ENCODE measurements at regions not wholly inside any gene's neighbourhood (a gene's known extent, or its start where the extent isn't known, plus 50 kb on each side); places are given as distances from the start of the nearest gene placed in this dataset.
"Not testable (repeated sequence)": the region's sequence is repeated elsewhere in the genome, so short reads cannot be mapped to it uniquely, and the experiment has no call there.

DNA sequence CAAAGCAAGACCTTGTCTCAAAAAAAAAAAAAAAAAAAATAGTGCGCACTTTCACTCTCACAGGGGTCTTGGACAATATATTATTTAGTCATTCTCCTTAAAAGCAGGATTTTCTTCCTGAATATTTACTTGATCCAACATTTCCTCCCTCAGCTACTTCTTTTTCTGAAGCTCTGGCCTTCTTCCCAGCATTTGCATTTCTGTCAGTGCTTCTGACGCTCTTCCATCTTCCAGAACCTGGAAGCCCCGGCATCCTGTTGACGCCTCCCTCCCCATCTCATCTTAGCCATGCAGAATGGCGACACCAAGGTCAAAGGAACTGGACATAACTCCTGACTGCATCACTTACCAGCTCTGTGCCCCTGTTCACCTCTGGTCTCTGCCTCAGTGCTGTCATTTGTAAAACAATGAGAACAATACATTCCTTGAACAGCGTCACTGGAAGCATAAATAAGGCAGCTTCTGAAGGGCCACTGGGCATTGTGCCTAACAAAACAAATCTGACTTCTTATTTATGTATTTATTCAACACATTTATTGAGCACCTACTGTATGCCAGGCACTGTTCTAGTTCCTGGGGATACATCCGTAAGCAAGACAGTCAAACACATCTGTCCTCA is 90.9 kb upstream of the MDM1 start:
- no peak for DNase-seq (ENCODE audit: low read depth)

DNA sequence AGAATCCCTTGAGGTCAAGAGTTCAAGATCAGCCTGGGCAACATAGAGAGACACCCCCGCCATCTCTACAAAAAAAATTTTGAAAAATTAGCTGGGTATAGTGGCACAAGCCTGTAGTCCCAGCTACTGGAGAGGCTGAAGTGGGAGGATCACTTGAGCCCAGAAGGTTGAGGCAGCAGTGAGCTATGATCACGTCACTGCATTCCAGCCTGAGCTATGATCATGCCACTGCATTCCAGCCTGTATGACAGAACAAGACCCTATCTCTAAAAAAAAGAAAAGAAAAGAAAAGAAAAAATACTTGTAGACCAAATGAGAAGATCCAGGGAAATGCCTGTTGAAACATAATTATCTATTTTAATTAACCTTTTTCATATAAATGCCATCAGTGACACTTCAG is 93.8 kb upstream of the MDM1 start:
- peak; percentile 80 for DNase-seq (ENCODE audit: low read depth)

GRCh38 chr12:68428211-68428610 is 96.0 kb upstream of the MDM1 start:
- DNase-seq (ENCODE audit: low read depth): no peak

DNA sequence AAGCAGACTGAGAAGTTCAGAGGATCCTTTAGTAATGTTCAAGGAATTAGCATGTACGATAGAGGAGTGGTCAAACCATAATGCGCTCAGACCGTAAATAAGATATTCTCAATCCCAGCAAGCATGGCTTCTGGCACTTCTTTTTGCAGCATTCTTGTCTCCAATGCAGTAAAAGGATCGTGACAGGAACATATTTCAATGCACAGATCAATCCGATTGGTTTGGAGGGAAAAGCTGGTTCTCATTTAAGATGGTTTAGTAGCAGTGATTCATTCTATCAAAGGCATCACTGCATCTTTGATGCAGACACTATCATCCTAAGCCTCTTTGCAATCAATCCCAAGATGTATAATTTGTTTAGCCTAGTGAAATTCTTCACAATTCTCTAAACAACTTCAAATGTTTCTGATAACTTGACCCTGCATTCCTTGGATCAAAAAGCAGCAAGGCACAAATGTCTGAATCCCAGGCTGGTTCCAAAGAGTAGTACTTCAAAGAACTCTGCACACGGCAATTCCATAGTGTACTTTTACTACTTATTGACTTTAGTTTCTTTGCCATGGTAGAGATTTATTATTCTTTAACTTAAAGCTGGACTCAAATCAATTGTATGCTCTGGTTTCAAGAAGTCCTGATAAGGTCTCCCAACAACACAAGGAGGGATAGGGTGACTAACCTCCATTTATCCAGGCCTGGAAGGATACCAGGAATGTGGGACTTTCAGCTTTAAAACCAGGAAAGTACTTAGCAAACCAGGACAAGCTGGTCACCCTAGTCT is 96.8 kb upstream of the MDM1 start:
- DNase-seq (ENCODE audit: low read depth): no peak

DNA sequence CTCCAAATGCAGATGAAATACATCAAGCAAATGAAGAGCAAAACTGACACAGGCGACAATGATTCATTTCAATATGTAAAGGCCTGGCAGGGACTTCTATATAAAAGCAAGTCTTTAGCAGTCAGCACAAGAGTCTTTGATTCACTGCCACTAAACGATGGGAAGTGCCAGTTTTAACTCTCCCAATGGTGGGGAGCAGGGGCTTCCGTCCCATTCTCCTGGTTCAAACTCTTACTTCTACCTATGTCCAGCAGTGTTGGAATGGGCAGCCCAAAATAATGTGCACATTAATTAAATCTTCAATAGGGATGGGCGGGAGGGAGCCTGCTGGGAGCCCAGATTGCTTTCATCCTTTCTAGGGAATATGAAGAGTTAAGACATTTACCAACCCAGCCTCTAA is 97.5 kb upstream of the MDM1 start:
- no peak for DNase-seq (ENCODE audit: low read depth)

DNA sequence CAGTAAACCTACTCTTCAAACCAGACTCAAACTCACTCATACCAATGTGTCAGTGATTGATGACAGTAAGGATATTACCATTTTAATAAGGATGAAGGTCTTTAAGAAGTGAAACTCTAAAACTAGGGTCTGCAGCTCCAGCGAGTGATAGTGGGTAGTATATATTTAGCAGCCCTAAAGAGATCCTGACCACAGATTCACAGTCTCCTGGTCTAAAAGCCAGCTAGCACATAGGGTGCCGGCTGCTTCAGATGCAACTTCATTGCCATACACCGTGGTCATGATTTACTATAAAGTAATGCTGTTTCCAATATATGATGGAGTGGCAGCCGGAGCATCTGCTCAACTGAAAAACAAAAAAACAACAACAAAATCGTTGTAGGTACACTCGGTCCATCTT is 99.6 kb upstream of the MDM1 start:
- no peak for DNase-seq (ENCODE audit: low read depth)

- no peak for DNase-seq (ENCODE audit: low read depth)
These were observed 100.5 kb upstream of the MDM1 start for GRCh38 chr12:68432622-68433021.

DNA sequence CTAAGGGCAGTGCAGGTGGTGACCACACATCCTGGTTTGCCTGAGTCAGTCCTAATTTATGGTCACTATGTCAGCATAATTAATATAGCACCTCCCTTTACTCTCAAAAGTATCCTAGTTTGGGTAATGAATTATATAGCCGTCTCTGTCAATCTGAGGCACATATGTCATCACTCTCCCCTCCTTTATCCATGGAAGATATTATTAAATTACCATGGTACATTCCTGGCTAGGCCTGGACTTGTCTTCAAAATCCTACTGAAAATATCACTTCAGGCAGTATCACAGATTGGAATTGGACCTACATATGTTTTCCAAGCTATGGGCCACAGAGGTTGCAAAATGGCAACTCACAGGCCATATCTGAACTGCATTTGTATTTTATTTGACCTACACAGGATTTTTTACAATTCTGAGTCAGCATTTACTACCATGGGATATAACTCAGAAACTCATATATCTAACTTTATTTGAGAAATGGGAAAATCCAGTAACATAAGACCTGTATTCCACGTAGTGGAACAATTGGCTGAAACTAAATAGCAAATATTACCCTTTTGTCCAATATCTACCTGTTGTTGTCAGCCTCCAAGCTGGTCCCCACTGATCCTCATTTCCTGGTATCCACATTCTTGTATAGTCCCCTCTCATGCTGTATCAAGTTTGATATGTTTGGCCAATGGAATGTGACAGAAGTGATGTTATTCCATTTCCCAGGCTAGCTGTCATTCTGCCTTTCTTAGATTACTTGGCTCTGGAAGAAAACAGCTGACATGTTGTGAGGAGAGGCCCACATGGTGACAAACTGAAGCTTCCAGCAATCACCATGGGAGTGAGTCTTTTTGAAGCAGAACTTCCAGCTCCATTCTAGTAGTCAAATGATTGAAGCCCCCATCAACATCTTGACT is 102.5 kb upstream of the MDM1 start:
- DNase-seq (ENCODE audit: low read depth): no peak

DNA sequence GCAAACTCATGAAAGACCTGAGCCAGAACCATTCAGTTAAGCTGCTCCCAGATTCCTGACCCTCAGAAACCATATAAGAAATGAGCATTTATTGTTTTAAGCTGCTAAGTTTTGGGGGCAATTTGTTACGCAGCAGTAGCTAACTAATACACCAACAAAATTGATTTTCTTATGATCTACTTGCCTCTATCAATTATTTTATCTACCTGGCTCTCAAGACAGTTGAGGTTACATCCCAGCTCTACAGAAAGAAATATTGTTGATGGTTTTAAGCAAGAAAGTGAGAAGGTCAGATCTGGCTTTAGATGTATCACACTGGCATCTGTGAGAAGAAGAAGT is 103.1 kb upstream of the MDM1 start:
- DNase-seq (ENCODE audit: low read depth): no peak

- DNase-seq (ENCODE audit: low read depth): peak; percentile 80
These were observed 103.7 kb upstream of the MDM1 start for GRCh38 chr12:68435816-68436215.

- DNase-seq (ENCODE audit: low read depth): no peak
These were observed 106.4 kb upstream of the MDM1 start for GRCh38 chr12:68438601-68439000.

DNA sequence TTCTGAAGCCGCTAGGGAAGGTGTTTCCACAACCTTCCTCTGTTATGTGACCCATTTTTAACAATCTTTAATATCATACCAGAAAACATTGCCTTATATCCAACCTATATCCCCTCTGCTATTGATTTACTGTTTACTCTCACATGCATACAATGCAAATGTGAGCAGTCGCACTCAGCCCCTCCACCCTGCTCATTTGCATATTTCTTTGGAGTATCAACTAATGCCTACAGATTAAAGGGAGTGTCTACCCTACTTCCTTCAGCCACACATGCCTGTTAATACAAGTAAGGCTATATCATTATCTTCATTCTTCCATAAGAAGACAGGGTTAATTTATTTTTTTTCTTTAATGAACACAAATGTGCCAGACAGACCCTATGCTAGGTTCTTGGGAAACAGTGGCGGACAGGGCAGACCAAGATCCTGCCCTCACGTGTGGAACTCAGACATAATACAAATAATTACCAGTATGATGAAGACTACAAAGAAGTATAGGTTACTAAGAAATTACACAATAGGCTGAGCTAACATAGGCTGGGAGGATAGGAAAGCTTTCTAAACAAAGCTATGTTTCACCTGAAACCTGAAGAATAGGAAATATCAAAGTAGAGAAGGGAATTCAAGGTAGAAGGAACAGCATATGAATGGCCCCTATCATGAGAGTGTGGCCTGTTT is 107.3 kb upstream of the MDM1 start:
- no peak for DNase-seq (ENCODE audit: low read depth)

- peak; percentile 68 for DNase-seq (ENCODE audit: low read depth)
These were observed 108.0 kb upstream of the MDM1 start for GRCh38 chr12:68440068-68440581.

GRCh38 chr12:68441167-68441566 is 109.0 kb upstream of the MDM1 start:
- DNase-seq (ENCODE audit: low read depth): no peak

DNA sequence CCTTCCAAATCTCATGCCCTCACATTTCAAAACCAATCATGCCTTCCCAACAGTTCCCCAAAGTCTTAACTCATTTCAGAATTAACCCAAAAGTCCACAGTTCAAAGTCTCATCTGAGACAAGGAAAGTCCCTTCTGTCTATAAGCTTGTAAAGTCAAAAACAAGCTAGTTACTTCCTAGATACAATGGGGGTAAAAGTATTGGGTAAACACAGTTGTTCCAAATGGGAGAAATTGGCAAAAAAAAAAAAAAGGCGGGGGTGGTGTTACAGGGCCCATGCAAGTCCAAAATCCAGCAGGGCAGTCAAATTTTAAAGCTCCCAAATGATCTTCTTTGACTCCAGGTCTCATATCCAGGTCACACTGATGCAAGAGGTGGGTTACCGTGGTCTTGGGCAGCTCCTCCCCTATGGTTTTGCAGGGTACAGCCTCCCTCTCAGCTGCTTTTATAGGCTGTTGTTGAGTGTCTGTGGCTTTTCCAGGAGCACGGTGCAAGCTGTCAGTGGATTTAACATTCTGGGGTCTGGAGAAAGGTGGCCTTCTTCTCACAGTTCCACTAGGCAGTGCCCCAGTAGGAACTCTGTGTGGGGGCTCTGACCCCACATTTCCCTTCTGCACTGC is 110.3 kb upstream of the MDM1 start:
- DNase-seq (ENCODE audit: low read depth): not testable (repeated sequence)

DNA sequence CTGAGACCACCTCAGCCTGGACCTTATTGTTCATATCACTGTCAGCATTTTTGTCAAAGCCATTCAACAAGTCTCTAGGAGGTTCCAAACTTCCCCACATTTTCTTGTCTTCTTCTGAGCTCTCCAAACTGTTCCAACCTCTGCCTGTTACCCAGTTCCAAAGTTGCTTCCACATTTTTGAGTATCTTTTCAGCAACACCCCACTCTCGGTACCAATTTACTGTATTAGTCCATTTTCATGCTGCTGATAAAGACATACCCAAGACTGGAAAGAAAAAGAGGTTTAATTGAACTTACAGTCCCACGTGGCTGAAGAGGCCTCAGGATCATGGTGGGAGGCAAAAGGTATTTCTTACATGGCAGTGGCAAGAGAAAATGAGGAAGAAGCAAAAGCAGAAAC is 111.5 kb upstream of the MDM1 start:
- not testable (repeated sequence) for DNase-seq (ENCODE audit: low read depth)

GRCh38 chr12:68445824-68446223 is 113.7 kb upstream of the MDM1 start:
- DNase-seq (ENCODE audit: low read depth): no peak

GRCh38 chr12:68446384-68446783 is 114.2 kb upstream of the MDM1 start:
- DNase-seq (ENCODE audit: low read depth): no peak

- DNase-seq (ENCODE audit: low read depth): no peak
These were observed 115.0 kb upstream of the MDM1 start for GRCh38 chr12:68446901-68447796.

- no peak for DNase-seq (ENCODE audit: low read depth)
These were observed 115.7 kb upstream of the MDM1 start for GRCh38 chr12:68447797-68448260.
